SK-N-SH (cell line): ENCODE measurements at regions not wholly inside any gene's neighbourhood (a gene's known extent, or its start where the extent isn't known, plus 50 kb on each side); places are given as distances from the start of the nearest gene placed in this dataset.

Experiments used
- CHD2 ChIP-seq: fragments of 150-350 bp; IDR thresholded peaks from 2 replicates; pipeline ENCODE4 v1.6.1; 2018; ENCODE audit warnings: low read length; ENCODE audit not compliant: partially characterized antibody
- ELF1 ChIP-seq: IDR thresholded peaks from 2 replicates; pipeline ENCODE4 v1.4.0; 2012
- MAX ChIP-seq: IDR thresholded peaks from 2 replicates; pipeline ENCODE4 v1.4.0; 2012; ENCODE audit warnings: low read depth
- MXI1 ChIP-seq: IDR thresholded peaks from 2 replicates; pipeline ENCODE4 v1.6.1; 2012; ENCODE audit warnings: mild to moderate bottlenecking, low read depth, low read length, improper control_type of control experiment
- NFIC ChIP-seq: IDR thresholded peaks from 2 replicates; pipeline ENCODE4 v1.4.0; 2012; ENCODE audit warnings: borderline replicate concordance
- POLR2AphosphoS5 ChIP-seq: IDR thresholded peaks from 2 replicates; pipeline ENCODE4 v1.6.1; 2012; ENCODE audit warnings: low read depth, low read length
- TF ChIP-seq, protein P1 (sequence below): fragments of 200-600 bp; sonication (generic); IDR thresholded peaks from 2 replicates; pipeline ENCODE4 v1.6.1; 2017; ENCODE audit warnings: antibody characterized with exemption, mild to moderate bottlenecking, moderate library complexity

DNA sequence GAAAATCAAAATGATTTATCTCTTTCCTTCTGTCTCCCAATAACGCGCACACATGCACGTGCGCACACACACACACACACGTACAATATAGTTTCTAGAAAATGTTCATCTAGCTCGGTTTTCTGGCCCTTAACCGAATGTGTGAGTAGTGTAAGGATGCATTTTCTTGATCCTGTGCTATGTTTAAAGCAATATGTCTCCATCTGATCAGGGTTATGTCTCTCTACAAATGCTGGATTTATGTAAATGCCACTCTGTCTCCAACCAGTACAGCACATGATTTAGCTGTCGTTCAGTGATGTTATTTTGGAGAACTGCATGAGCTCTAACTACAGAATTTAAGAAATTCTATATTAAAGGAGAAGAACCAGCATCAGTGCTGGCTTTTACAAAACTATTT is 198.0 kb downstream of the TJP1 start:
- TF ChIP-seq, protein P1, sequence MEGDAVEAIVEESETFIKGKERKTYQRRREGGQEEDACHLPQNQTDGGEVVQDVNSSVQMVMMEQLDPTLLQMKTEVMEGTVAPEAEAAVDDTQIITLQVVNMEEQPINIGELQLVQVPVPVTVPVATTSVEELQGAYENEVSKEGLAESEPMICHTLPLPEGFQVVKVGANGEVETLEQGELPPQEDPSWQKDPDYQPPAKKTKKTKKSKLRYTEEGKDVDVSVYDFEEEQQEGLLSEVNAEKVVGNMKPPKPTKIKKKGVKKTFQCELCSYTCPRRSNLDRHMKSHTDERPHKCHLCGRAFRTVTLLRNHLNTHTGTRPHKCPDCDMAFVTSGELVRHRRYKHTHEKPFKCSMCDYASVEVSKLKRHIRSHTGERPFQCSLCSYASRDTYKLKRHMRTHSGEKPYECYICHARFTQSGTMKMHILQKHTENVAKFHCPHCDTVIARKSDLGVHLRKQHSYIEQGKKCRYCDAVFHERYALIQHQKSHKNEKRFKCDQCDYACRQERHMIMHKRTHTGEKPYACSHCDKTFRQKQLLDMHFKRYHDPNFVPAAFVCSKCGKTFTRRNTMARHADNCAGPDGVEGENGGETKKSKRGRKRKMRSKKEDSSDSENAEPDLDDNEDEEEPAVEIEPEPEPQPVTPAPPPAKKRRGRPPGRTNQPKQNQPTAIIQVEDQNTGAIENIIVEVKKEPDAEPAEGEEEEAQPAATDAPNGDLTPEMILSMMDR = no peak
- no peak for TF ChIP-seq POLR2AphosphoS5
- no peak for TF ChIP-seq MXI1
- no peak for TF ChIP-seq CHD2
- no peak for TF ChIP-seq ELF1
- TF ChIP-seq MAX = no peak
- TF ChIP-seq NFIC = no peak
